ENCODE measurements at regions not wholly inside any gene's neighbourhood (a gene's known extent, or its start where the extent isn't known, plus 50 kb on each side); places are given as distances from the start of the nearest gene placed in this dataset.

DNA sequence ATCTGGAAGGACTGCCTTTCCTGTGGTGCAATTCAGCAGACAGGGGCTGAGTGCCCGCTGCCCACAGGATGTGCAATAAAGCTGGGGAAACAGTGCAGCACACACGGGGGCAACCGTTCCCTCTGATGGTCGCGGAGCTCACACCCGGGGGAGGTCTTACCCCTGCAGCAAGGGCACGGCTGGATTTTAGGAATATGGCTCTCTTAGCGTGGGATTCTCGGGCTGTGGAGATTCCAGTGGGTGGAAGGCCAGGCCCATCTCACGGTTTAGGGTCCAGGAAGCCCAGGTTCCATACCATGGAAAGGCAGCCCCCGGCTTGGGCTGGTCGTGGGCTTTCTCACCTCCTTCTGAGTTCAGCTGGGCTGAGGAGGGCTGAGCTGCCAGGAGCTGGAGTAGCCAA is 244.1 kb downstream of the MED10 start:
- no peaks in the 10 kb centered on the region for H3K79me2 ChIP-seq (ENCODE audit: control insufficient read depth, insufficient read depth, low read length)
- no CpG with 5 or more reads among the region's 12 CpGs for WGBS (ENCODE audit: extremely low coverage, insufficient coverage, low lambda C conversion rate)
- H3K4me1 ChIP-seq (ENCODE audit: control insufficient read depth, low read depth, low read length) = no peaks in the 10 kb centered on the region
- H3K27me3 ChIP-seq (ENCODE audit: insufficient read depth, low read length, poor library complexity) = no peaks in the 10 kb centered on the region
- DNase-seq = no peak
- H3K79me1 ChIP-seq (ENCODE audit: low read length) = no peaks in the 10 kb centered on the region
- no peak overlapping the region for H3K27ac ChIP-seq (ENCODE audit: low read depth, low read length)
- no peak overlapping the region for H3K23ac ChIP-seq (ENCODE audit: low read length)
- no peak overlapping the region for H4K8ac ChIP-seq (ENCODE audit: low read depth, low read length)
- no peak overlapping the region for H2BK120ac ChIP-seq (ENCODE audit: low read depth, low read length)
- H3K4me2 ChIP-seq (ENCODE audit: low read length) = no peak overlapping the region
- no peak overlapping the region for H3K18ac ChIP-seq (ENCODE audit: low read length)
- H2BK15ac ChIP-seq (replicated peaks; ENCODE audit: low read depth) = no peak overlapping the region
- H3K4ac ChIP-seq (ENCODE audit: low read depth, low read length) = no peak overlapping the region
- H2BK5ac ChIP-seq (ENCODE audit: low read length) = no peak overlapping the region
- H3K56ac ChIP-seq (ENCODE audit: low read length) = no peak overlapping the region
- H2AK5ac ChIP-seq (ENCODE audit: low read length) = no peak overlapping the region
- H3K36me3 ChIP-seq (ENCODE audit: control insufficient read depth, insufficient read depth, low read length) = no peaks in the 10 kb centered on the region
- no peak overlapping the region for H3K4me3 ChIP-seq (ENCODE audit: low read length)
- no peak overlapping the region for H3K9ac ChIP-seq (ENCODE audit: low read length)
- H4K5ac ChIP-seq (ENCODE audit: low read length) = no peak overlapping the region

- no CpG with 5 or more reads among the region's 2 CpGs for WGBS (ENCODE audit: extremely low coverage, insufficient coverage, low lambda C conversion rate)
- H4K8ac ChIP-seq (ENCODE audit: low read depth, low read length) = no peak overlapping the region
Observed at GRCh38 chr5:6125781-6126180, 252.6 kb downstream of the MED10 start.

GRCh38 chr5:6118691-6119090 is 259.7 kb downstream of the MED10 start:
- Histone ChIP-seq H3K36me3 (ENCODE audit: control insufficient read depth, insufficient read depth, low read length) (no peaks in the 10 kb centered on the region), H4K5ac (ENCODE audit: low read length) (no peak overlapping the region), H3K56ac (ENCODE audit: low read length) (no peak overlapping the region), H2BK5ac (ENCODE audit: low read length) (no peak overlapping the region), H2BK15ac (replicated peaks; ENCODE audit: low read depth) (no peak overlapping the region), H3K4me1 (ENCODE audit: control insufficient read depth, low read depth, low read length) (no peaks in the 10 kb centered on the region), H4K8ac (ENCODE audit: low read depth, low read length) (no peak overlapping the region), H3K27ac (ENCODE audit: low read depth, low read length) (no peak overlapping the region), H3K18ac (ENCODE audit: low read length) (no peak overlapping the region), H3K4me3 (ENCODE audit: low read length) (no peak overlapping the region), H3K23ac (ENCODE audit: low read length) (no peak overlapping the region), H3K9ac (ENCODE audit: low read length) (no peak overlapping the region), H3K79me2 (ENCODE audit: control insufficient read depth, insufficient read depth, low read length) (no peaks in the 10 kb centered on the region), H3K79me1 (ENCODE audit: low read length) (no peaks in the 10 kb centered on the region), H2AK5ac (ENCODE audit: low read length) (no peak overlapping the region), H3K4ac (ENCODE audit: low read depth, low read length) (no peak overlapping the region), H3K4me2 (ENCODE audit: low read length) (no peak overlapping the region), H3K27me3 (ENCODE audit: insufficient read depth, low read length, poor library complexity) (no peaks in the 10 kb centered on the region), H2BK120ac (ENCODE audit: low read depth, low read length) (no peak overlapping the region)
- no CpG with 5 or more reads among the region's 4 CpGs for whole genome bisulfite sequencing (ENCODE audit: extremely low coverage, insufficient coverage, low lambda C conversion rate)
- no peak for DNase-seq

More at GRCh38 chr5:6125781-6126180, 252.6 kb downstream of the MED10 start:
- no peak overlapping the region for H3K27ac ChIP-seq (ENCODE audit: low read depth, low read length)
- H2BK120ac ChIP-seq (ENCODE audit: low read depth, low read length) = no peak overlapping the region
- no peak overlapping the region for H3K4me3 ChIP-seq (ENCODE audit: low read length)
- no peaks in the 10 kb centered on the region for H3K36me3 ChIP-seq (ENCODE audit: control insufficient read depth, insufficient read depth, low read length)
- H3K4me2 ChIP-seq (ENCODE audit: low read length) = no peak overlapping the region
- no peak overlapping the region for H2AK5ac ChIP-seq (ENCODE audit: low read length)
- H3K27me3 ChIP-seq (ENCODE audit: insufficient read depth, low read length, poor library complexity) = no peaks in the 10 kb centered on the region
- H2BK15ac ChIP-seq (replicated peaks; ENCODE audit: low read depth) = no peak overlapping the region
- H3K23ac ChIP-seq (ENCODE audit: low read length) = no peak overlapping the region
- H2BK5ac ChIP-seq (ENCODE audit: low read length) = no peak overlapping the region
- H3K9ac ChIP-seq (ENCODE audit: low read length) = no peak overlapping the region
- H3K79me1 ChIP-seq (ENCODE audit: low read length) = no peaks in the 10 kb centered on the region
- H3K4ac ChIP-seq (ENCODE audit: low read depth, low read length) = no peak overlapping the region
- no peak for DNase-seq
- H3K18ac ChIP-seq (ENCODE audit: low read length) = no peak overlapping the region
- no peak overlapping the region for H3K56ac ChIP-seq (ENCODE audit: low read length)
- H3K4me1 ChIP-seq (ENCODE audit: control insufficient read depth, low read depth, low read length) = no peaks in the 10 kb centered on the region
- H4K5ac ChIP-seq (ENCODE audit: low read length) = no peak overlapping the region
- H3K79me2 ChIP-seq (ENCODE audit: control insufficient read depth, insufficient read depth, low read length) = no peaks in the 10 kb centered on the region

GRCh38 chr5:6117212-6117611 is 261.1 kb downstream of the MED10 start:
- Histone ChIP-seq H3K9ac (ENCODE audit: low read length) (no peak overlapping the region), H3K18ac (ENCODE audit: low read length) (no peak overlapping the region), H3K27ac (ENCODE audit: low read depth, low read length) (no peak overlapping the region), H2BK15ac (replicated peaks; ENCODE audit: low read depth) (no peak overlapping the region), H3K23ac (ENCODE audit: low read length) (no peak overlapping the region), H3K4me3 (ENCODE audit: low read length) (no peak overlapping the region), H3K79me2 (ENCODE audit: control insufficient read depth, insufficient read depth, low read length) (no peaks in the 10 kb centered on the region), H3K4me2 (ENCODE audit: low read length) (no peak overlapping the region), H4K8ac (ENCODE audit: low read depth, low read length) (no peak overlapping the region), H3K27me3 (ENCODE audit: insufficient read depth, low read length, poor library complexity) (no peaks in the 10 kb centered on the region), H2BK5ac (ENCODE audit: low read length) (no peak overlapping the region), H3K79me1 (ENCODE audit: low read length) (no peaks in the 10 kb centered on the region), H4K5ac (ENCODE audit: low read length) (no peak overlapping the region), H2AK5ac (ENCODE audit: low read length) (no peak overlapping the region), H3K4me1 (ENCODE audit: control insufficient read depth, low read depth, low read length) (no peaks in the 10 kb centered on the region), H3K56ac (ENCODE audit: low read length) (no peak overlapping the region), H2BK120ac (ENCODE audit: low read depth, low read length) (no peak overlapping the region), H3K4ac (ENCODE audit: low read depth, low read length) (no peak overlapping the region), H3K36me3 (ENCODE audit: control insufficient read depth, insufficient read depth, low read length) (no peaks in the 10 kb centered on the region)
- no peak for DNase-seq
- no CpG with 5 or more reads among the region's 1 CpG for WGBS (ENCODE audit: extremely low coverage, insufficient coverage, low lambda C conversion rate)

DNA sequence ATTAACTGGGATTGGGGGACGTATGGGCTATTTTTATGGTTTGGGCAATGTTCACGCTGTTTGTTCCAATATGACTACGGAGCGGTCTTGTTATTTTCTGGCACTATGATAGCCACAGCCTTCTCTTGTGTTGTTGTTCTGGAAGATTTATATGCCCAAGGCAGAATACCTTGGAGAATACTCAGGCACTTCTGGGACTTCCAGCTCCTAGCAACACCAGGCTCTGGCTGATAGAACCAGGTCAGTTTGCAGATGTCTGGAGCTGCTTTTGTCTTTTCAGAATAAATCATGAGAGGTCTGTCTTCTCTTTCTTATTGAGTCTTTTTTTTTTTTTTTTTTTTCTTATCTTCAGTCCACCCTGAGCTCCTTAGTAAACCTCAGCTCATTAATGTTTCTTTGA is 262.5 kb downstream of the MED10 start:
- Histone ChIP-seq H3K27ac (ENCODE audit: low read depth, low read length) (no peak overlapping the region), H2AK5ac (ENCODE audit: low read length) (no peak overlapping the region), H4K8ac (ENCODE audit: low read depth, low read length) (no peak overlapping the region), H2BK120ac (ENCODE audit: low read depth, low read length) (no peak overlapping the region), H3K4ac (ENCODE audit: low read depth, low read length) (no peak overlapping the region), H3K79me2 (ENCODE audit: control insufficient read depth, insufficient read depth, low read length) (no peaks in the 10 kb centered on the region), H2BK15ac (replicated peaks; ENCODE audit: low read depth) (no peak overlapping the region), H3K56ac (ENCODE audit: low read length) (no peak overlapping the region), H3K23ac (ENCODE audit: low read length) (no peak overlapping the region), H3K9ac (ENCODE audit: low read length) (no peak overlapping the region), H3K18ac (ENCODE audit: low read length) (no peak overlapping the region), H3K79me1 (ENCODE audit: low read length) (no peaks in the 10 kb centered on the region), H3K4me3 (ENCODE audit: low read length) (no peak overlapping the region), H3K36me3 (ENCODE audit: control insufficient read depth, insufficient read depth, low read length) (no peaks in the 10 kb centered on the region), H4K5ac (ENCODE audit: low read length) (no peak overlapping the region), H3K27me3 (ENCODE audit: insufficient read depth, low read length, poor library complexity) (no peaks in the 10 kb centered on the region), H2BK5ac (ENCODE audit: low read length) (no peak overlapping the region), H3K4me1 (ENCODE audit: control insufficient read depth, low read depth, low read length) (no peaks in the 10 kb centered on the region), H3K4me2 (ENCODE audit: low read length) (no peak overlapping the region)
- DNase-seq = no peak
- WGBS (ENCODE audit: extremely low coverage, insufficient coverage, low lambda C conversion rate) = no CpG with 5 or more reads among the region's 4 CpGs

GRCh38 chr5:6112538-6112937 is 265.8 kb downstream of the MED10 start:
- no peaks in the 10 kb centered on the region for H3K79me2 ChIP-seq (ENCODE audit: control insufficient read depth, insufficient read depth, low read length)
- no peak overlapping the region for H2AK5ac ChIP-seq (ENCODE audit: low read length)
- H3K23ac ChIP-seq (ENCODE audit: low read length) = no peak overlapping the region
- no peak overlapping the region for H4K5ac ChIP-seq (ENCODE audit: low read length)
- H3K56ac ChIP-seq (ENCODE audit: low read length) = no peak overlapping the region
- no peaks in the 10 kb centered on the region for H3K79me1 ChIP-seq (ENCODE audit: low read length)
- no peak overlapping the region for H3K4me3 ChIP-seq (ENCODE audit: low read length)
- H2BK5ac ChIP-seq (ENCODE audit: low read length) = no peak overlapping the region
- no peak overlapping the region for H4K8ac ChIP-seq (ENCODE audit: low read depth, low read length)
- no peak overlapping the region for H2BK15ac ChIP-seq (replicated peaks; ENCODE audit: low read depth)
- no peak overlapping the region for H2BK120ac ChIP-seq (ENCODE audit: low read depth, low read length)
- DNase-seq = no peak
- no peaks in the 10 kb centered on the region for H3K36me3 ChIP-seq (ENCODE audit: control insufficient read depth, insufficient read depth, low read length)
- H3K4me1 ChIP-seq (ENCODE audit: control insufficient read depth, low read depth, low read length) = no peaks in the 10 kb centered on the region
- no peak overlapping the region for H3K18ac ChIP-seq (ENCODE audit: low read length)
- no peak overlapping the region for H3K9ac ChIP-seq (ENCODE audit: low read length)
- H3K4ac ChIP-seq (ENCODE audit: low read depth, low read length) = no peak overlapping the region
- no peak overlapping the region for H3K4me2 ChIP-seq (ENCODE audit: low read length)
- no peak overlapping the region for H3K27ac ChIP-seq (ENCODE audit: low read depth, low read length)
- H3K27me3 ChIP-seq (ENCODE audit: insufficient read depth, low read length, poor library complexity) = no peaks in the 10 kb centered on the region

Measured in mesendoderm (in vitro differentiated cells).